Activated CD4-positive, alpha-beta T cell treated with anti-CD3 and anti-CD28 coated beads, Interleukin-2, amount 10 ng/mL, durations not matched to agents 24 days and 14 days (primary cell): ENCODE measurements at regions not wholly inside any gene's neighbourhood (a gene's known extent, or its start where the extent isn't known, plus 50 kb on each side); places are given as distances from the start of the nearest gene placed in this dataset.
A peak's percentile ranks its signal among the peaks of the same experiment; 100 is the strongest.
"Not testable (repeated sequence)": the region's sequence is repeated elsewhere in the genome, so short reads cannot be mapped to it uniquely, and the experiment has no call there.

Experiments used
- DNase-seq: peaks from one replicate; pipeline ENCODE4 v3.0.0; 2022
- H3K27ac Mint-ChIP-seq: one replicate; pipeline ENCODE4 v1.8.0; 2022; ENCODE audit warnings: mild to moderate bottlenecking, mixed read lengths
- H3K27me3 Mint-ChIP-seq: one replicate; pipeline ENCODE4 v1.8.0; 2022; ENCODE audit warnings: mixed read lengths
- H3K36me3 Mint-ChIP-seq: one replicate; pipeline ENCODE4 v1.8.0; 2022; ENCODE audit warnings: low read depth, mild to moderate bottlenecking, mixed read lengths
- H3K4me1 Mint-ChIP-seq: one replicate; pipeline ENCODE4 v1.8.0; 2021; ENCODE audit warnings: mixed read lengths
- H3K4me3 Mint-ChIP-seq: one replicate; pipeline ENCODE4 v1.8.0; 2022; ENCODE audit warnings: mild to moderate bottlenecking, moderate library complexity, mixed read lengths
- H3K9me3 Mint-ChIP-seq: one replicate; pipeline ENCODE4 v1.8.0; 2021; ENCODE audit warnings: mixed read lengths
- intact Hi-C: fragments of 100-400 bp; cut with micrococcal nuclease; formaldehyde crosslinking; loops from one replicate; pipeline ENCODE4 v1.15.1; 2023

- H3K27ac Mint-ChIP-seq: no peak overlapping the region
- DNase-seq: no peak
- no peaks in the 10 kb centered on the region for H3K4me1 Mint-ChIP-seq
- peaks cover 3% of the 10 kb centered on the region for H3K27me3 Mint-ChIP-seq
- H3K4me3 Mint-ChIP-seq: no peak overlapping the region
- intact Hi-C loops: no loop called here
- H3K9me3 Mint-ChIP-seq: no peaks in the 10 kb centered on the region
- no peaks in the 10 kb centered on the region for H3K36me3 Mint-ChIP-seq
Observed at GRCh38 chr10:2881720-2882620, 185.4 kb upstream of the PFKP start.

GRCh38 chr10:2880050-2880449 lies 187.3 kb upstream of the PFKP start:
- H3K36me3 Mint-ChIP-seq, H3K4me3 Mint-ChIP-seq, H3K9me3 Mint-ChIP-seq, H3K27ac Mint-ChIP-seq, H3K27me3 Mint-ChIP-seq, H3K4me1 Mint-ChIP-seq, intact Hi-C loops, DNase-seq: not testable (repeated sequence)

- no peaks in the 10 kb centered on the region for H3K4me1 Mint-ChIP-seq
- H3K4me3 Mint-ChIP-seq: no peak overlapping the region
- H3K36me3 Mint-ChIP-seq: no peaks in the 10 kb centered on the region
- peaks cover 3% of the 10 kb centered on the region for H3K27me3 Mint-ChIP-seq
- no peaks in the 10 kb centered on the region for H3K9me3 Mint-ChIP-seq
- intact Hi-C loops: no loop called here
- no peak for DNase-seq
- H3K27ac Mint-ChIP-seq: no peak overlapping the region
Observed at GRCh38 chr10:2878818-2879217, 188.5 kb upstream of the PFKP start.

- intact Hi-C loops: no loop called here
- no peaks in the 10 kb centered on the region for H3K27me3 Mint-ChIP-seq
- no peaks in the 10 kb centered on the region for H3K4me1 Mint-ChIP-seq
- H3K36me3 Mint-ChIP-seq: no peaks in the 10 kb centered on the region
- H3K4me3 Mint-ChIP-seq: no peak overlapping the region
- no peak overlapping the region for H3K27ac Mint-ChIP-seq
- no peaks in the 10 kb centered on the region for H3K9me3 Mint-ChIP-seq
- no peak for DNase-seq
Observed at GRCh38 chr10:2876032-2876431, 191.3 kb upstream of the PFKP start.

GRCh38 chr10:2874963-2875362 lies 192.4 kb upstream of the PFKP start:
- no peaks in the 10 kb centered on the region for H3K27me3 Mint-ChIP-seq
- no peak overlapping the region for H3K27ac Mint-ChIP-seq
- intact Hi-C loops: no loop called here

GRCh38 chr10:2873769-2874168 lies 193.6 kb upstream of the PFKP start:
- H3K4me3 Mint-ChIP-seq: no peak overlapping the region
- no peak overlapping the region for H3K27ac Mint-ChIP-seq
- no peaks in the 10 kb centered on the region for H3K27me3 Mint-ChIP-seq
- no peak for DNase-seq
- no peaks in the 10 kb centered on the region for H3K36me3 Mint-ChIP-seq
- intact Hi-C loops: no loop called here
- H3K9me3 Mint-ChIP-seq: no peaks in the 10 kb centered on the region
- H3K4me1 Mint-ChIP-seq: no peaks in the 10 kb centered on the region

More at GRCh38 chr10:2874963-2875362, 192.4 kb upstream of the PFKP start:
- Mint-ChIP-seq H3K9me3 (no peaks in the 10 kb centered on the region), H3K4me3 (no peak overlapping the region), H3K36me3 (no peaks in the 10 kb centered on the region), H3K4me1 (no peaks in the 10 kb centered on the region)
- DNase-seq: no peak

- intact Hi-C loops: no loop called here
- Mint-ChIP-seq H3K9me3 (no peaks in the 10 kb centered on the region), H3K4me3 (no peak overlapping the region), H3K4me1 (no peaks in the 10 kb centered on the region), H3K36me3 (no peaks in the 10 kb centered on the region), H3K27me3 (no peaks in the 10 kb centered on the region), H3K27ac (no peak overlapping the region)
- DNase-seq: no peak
Observed at GRCh38 chr10:2871673-2872219, 195.6 kb upstream of the PFKP start.

GRCh38 chr10:2870654-2871053 lies 196.7 kb upstream of the PFKP start:
- no peaks in the 10 kb centered on the region for H3K36me3 Mint-ChIP-seq
- no peak for DNase-seq
- no peaks in the 10 kb centered on the region for H3K27me3 Mint-ChIP-seq
- no peak overlapping the region for H3K27ac Mint-ChIP-seq
- intact Hi-C loops: no loop called here
- H3K9me3 Mint-ChIP-seq: no peaks in the 10 kb centered on the region
- H3K4me1 Mint-ChIP-seq: no peaks in the 10 kb centered on the region
- no peak overlapping the region for H3K4me3 Mint-ChIP-seq

- Mint-ChIP-seq H3K4me1 (no peaks in the 10 kb centered on the region), H3K27me3 (no peaks in the 10 kb centered on the region), H3K4me3 (no peak overlapping the region), H3K9me3 (no peaks in the 10 kb centered on the region), H3K36me3 (no peaks in the 10 kb centered on the region), H3K27ac (no peak overlapping the region)
- intact Hi-C loops: no loop called here
- peak; percentile 19 for DNase-seq
Observed at GRCh38 chr10:2867788-2868299, 199.5 kb upstream of the PFKP start.

GRCh38 chr10:2866569-2866968 lies 200.8 kb upstream of the PFKP start:
- no peaks in the 10 kb centered on the region for H3K36me3 Mint-ChIP-seq
- no peak overlapping the region for H3K27ac Mint-ChIP-seq
- H3K9me3 Mint-ChIP-seq: no peaks in the 10 kb centered on the region
- no peak overlapping the region for H3K4me3 Mint-ChIP-seq
- no peaks in the 10 kb centered on the region for H3K4me1 Mint-ChIP-seq
- H3K27me3 Mint-ChIP-seq: no peaks in the 10 kb centered on the region
- no peak for DNase-seq
- intact Hi-C loops: no loop called here

GRCh38 chr10:2861632-2862210 lies 205.6 kb upstream of the PFKP start:
- Mint-ChIP-seq H3K27me3 (peaks cover under 1% of the 10 kb centered on the region), H3K4me1 (no peaks in the 10 kb centered on the region), H3K27ac (no peak overlapping the region), H3K9me3 (no peaks in the 10 kb centered on the region), H3K36me3 (no peaks in the 10 kb centered on the region), H3K4me3 (no peak overlapping the region)
- intact Hi-C loops: no loop called here
- DNase-seq: no peak

GRCh38 chr10:2858452-2858851 lies 208.9 kb upstream of the PFKP start:
- Mint-ChIP-seq H3K27ac (no peak overlapping the region), H3K9me3 (no peaks in the 10 kb centered on the region), H3K36me3 (no peaks in the 10 kb centered on the region), H3K4me1 (no peaks in the 10 kb centered on the region), H3K27me3 (peaks cover 9% of the 10 kb centered on the region), H3K4me3 (no peak overlapping the region)
- DNase-seq: no peak
- intact Hi-C loops: no loop called here

GRCh38 chr10:2856598-2856997 lies 210.8 kb upstream of the PFKP start:
- peaks cover 11% of the 10 kb centered on the region for H3K27me3 Mint-ChIP-seq
- no peaks in the 10 kb centered on the region for H3K9me3 Mint-ChIP-seq
- intact Hi-C loops: no loop called here
- no peaks in the 10 kb centered on the region for H3K36me3 Mint-ChIP-seq
- no peaks in the 10 kb centered on the region for H3K4me1 Mint-ChIP-seq
- DNase-seq: no peak
- no peak overlapping the region for H3K4me3 Mint-ChIP-seq
- no peak overlapping the region for H3K27ac Mint-ChIP-seq

GRCh38 chr10:2852574-2853323 lies 214.6 kb upstream of the PFKP start:
- no peaks in the 10 kb centered on the region for H3K9me3 Mint-ChIP-seq
- no peak overlapping the region for H3K4me3 Mint-ChIP-seq
- intact Hi-C loops: no loop called here
- peaks cover 11% of the 10 kb centered on the region for H3K27me3 Mint-ChIP-seq
- no peak overlapping the region for H3K27ac Mint-ChIP-seq
- no peaks in the 10 kb centered on the region for H3K36me3 Mint-ChIP-seq
- H3K4me1 Mint-ChIP-seq: no peaks in the 10 kb centered on the region
- DNase-seq: no peak
